GM12865 (cell line): ENCODE measurements at regions not wholly inside any gene's neighbourhood (a gene's known extent, or its start where the extent isn't known, plus 50 kb on each side); places are given as distances from the start of the nearest gene placed in this dataset.

Source experiments
- DNase-seq: peaks from one replicate; pipeline ENCODE4 v3.0.0; 2010; ENCODE audit warnings: low read depth
- H3K4me3 ChIP-seq: 2 replicates; pipeline ENCODE4 v1.5.1; 2011; ENCODE audit warnings: mild to moderate bottlenecking, low read depth, low read length, control low read depth
- TF ChIP-seq, protein P1 (sequence below): IDR thresholded peaks from 2 replicates; pipeline ENCODE4 v1.5.1; 2011; ENCODE audit warnings: low read length, control low read depth, low read depth, inconsistent platforms; ENCODE audit not compliant: insufficient read depth; ENCODE audit errors: missing control alignments

GRCh38 chr18:64333584-64333983 lies 184.7 kb upstream of the LINC00305 start:
- no peak for DNase-seq
- no peak overlapping the region for H3K4me3 ChIP-seq
- TF ChIP-seq, protein P1, sequence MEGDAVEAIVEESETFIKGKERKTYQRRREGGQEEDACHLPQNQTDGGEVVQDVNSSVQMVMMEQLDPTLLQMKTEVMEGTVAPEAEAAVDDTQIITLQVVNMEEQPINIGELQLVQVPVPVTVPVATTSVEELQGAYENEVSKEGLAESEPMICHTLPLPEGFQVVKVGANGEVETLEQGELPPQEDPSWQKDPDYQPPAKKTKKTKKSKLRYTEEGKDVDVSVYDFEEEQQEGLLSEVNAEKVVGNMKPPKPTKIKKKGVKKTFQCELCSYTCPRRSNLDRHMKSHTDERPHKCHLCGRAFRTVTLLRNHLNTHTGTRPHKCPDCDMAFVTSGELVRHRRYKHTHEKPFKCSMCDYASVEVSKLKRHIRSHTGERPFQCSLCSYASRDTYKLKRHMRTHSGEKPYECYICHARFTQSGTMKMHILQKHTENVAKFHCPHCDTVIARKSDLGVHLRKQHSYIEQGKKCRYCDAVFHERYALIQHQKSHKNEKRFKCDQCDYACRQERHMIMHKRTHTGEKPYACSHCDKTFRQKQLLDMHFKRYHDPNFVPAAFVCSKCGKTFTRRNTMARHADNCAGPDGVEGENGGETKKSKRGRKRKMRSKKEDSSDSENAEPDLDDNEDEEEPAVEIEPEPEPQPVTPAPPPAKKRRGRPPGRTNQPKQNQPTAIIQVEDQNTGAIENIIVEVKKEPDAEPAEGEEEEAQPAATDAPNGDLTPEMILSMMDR = no peak

DNA sequence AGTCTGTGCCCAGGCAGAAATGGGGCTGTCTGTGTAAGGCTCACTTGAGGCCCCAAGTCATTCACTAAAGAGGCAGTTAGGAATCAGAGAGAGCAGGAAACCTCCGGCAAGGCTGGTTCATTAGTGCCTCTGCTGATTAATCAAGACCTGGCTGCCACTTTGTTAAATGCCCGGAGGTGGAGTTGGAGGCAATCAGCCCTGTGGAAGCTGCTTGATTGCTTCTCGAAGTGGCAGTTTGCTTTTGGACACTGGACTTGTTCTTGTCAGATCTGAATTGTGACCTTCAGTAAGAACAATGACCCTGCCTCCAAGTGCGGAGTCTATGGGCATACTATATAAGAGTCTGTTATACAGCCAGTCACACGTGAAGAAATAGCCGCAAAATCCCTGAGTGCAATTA lies 183.9 kb upstream of the LINC00305 start:
- no peak overlapping the region for H3K4me3 ChIP-seq
- no peak for DNase-seq
- TF ChIP-seq, protein P1 = no peak

- no peak overlapping the region for H3K4me3 ChIP-seq
- DNase-seq = peak; percentile 2
- TF ChIP-seq, protein P1 = no peak
These were observed 182.5 kb upstream of the LINC00305 start for GRCh38 chr18:64331419-64331818.

DNA sequence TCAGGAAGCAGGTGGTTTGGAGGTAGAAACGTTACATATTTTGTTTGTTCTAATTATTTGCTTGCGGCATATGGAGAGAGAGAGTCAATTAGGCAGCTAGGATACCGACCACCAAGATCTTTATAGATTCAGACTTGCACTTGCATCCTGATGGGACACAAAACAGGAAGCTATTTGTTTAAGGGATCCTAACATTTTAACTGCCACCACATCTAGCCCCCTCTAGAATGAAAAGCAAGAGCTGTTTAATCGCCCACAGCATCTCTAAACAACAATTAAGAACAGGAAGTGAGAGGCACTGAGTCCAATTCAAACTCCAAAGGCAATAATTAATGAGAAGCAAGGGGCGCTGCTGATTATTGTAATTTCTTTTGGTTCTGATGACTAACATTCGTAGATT lies 182.0 kb upstream of the LINC00305 start:
- TF ChIP-seq, protein P1 = no peak
- no peak overlapping the region for H3K4me3 ChIP-seq
- no peak for DNase-seq

- DNase-seq = peak; percentile 26
- no peak overlapping the region for H3K4me3 ChIP-seq
- TF ChIP-seq, protein P1 = peak; percentile 19
These were observed 181.3 kb upstream of the LINC00305 start for GRCh38 chr18:64330161-64330560.

- TF ChIP-seq, protein P1 = no peak
- no peak for DNase-seq
- H3K4me3 ChIP-seq = no peak overlapping the region
These were observed 173.3 kb upstream of the LINC00305 start for GRCh38 chr18:64322189-64322588.

DNA sequence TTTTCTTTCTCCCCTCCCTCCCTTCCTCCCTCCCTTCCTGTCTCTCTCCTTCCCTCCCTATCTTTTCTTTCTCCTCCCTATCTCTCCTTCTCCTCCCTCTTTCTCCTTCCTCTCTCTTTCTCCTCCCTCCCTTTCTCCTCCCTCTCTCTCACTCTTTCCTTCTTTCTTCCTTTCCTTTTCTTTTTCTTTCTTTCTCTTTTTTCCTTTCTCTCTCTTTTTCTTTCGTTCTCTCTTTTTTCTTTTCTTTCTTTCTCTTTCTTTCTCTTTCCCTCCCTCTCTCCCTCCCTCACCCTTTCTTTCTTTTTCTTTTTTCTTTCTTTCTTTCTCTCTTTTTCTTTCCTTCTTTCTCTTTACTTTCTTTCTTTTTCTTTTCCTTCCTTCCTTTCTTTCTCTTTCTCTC lies 169.7 kb upstream of the LINC00305 start:
- DNase-seq = no peak
- H3K4me3 ChIP-seq = no peak overlapping the region
- TF ChIP-seq, protein P1 = no peak
